K562 (cell line): ENCODE measurements at regions not wholly inside any gene's neighbourhood (a gene's known extent, or its start where the extent isn't known, plus 50 kb on each side); places are given as distances from the start of the nearest gene placed in this dataset.

ENCODE experiments used
- EHMT2 ChIP-seq: fragments of 450-650 bp; IDR thresholded peaks from 2 replicates; pipeline ENCODE4 v1.6.1; 2018; ENCODE audit warnings: antibody characterized with exemption
- MEF2D ChIP-seq: conservative IDR thresholded peaks from 2 replicates; pipeline ENCODE4 v1.6.1; 2016; ENCODE audit warnings: low read depth, missing genetic modification characterization, missing compliant biosample characterization
- RAD51 ChIP-seq: fragments of 450-650 bp; IDR thresholded peaks from 2 replicates; pipeline ENCODE4 v1.7.1; 2016; ENCODE audit warnings: low read depth, mild to moderate bottlenecking, borderline replicate concordance
- SIN3A ChIP-seq, 2 experiments: fragments of 150-350 bp in 1 of 2; IDR thresholded peaks; 2 replicates each; pipeline ENCODE4 v1.6.1; 2011 to 2016; ENCODE audit warnings: borderline replicate concordance in 2 of 2, low read depth in 2 of 2, low read length in 2 of 2, mild to moderate bottlenecking in 2 of 2, moderate library complexity in 2 of 2; ENCODE audit not compliant: control insufficient read depth in 1 of 2
- STAG1 ChIP-seq: sonication (generic); formaldehyde crosslinking; IDR thresholded peaks from 2 replicates; pipeline ENCODE4 v1.5.0; 2020; ENCODE audit warnings: missing genetic modification reagents, borderline replicate concordance
- TAF7 ChIP-seq: fragments of 450-650 bp; IDR thresholded peaks from 2 replicates; pipeline ENCODE4 v1.6.1; 2016; ENCODE audit warnings: missing genetic modification characterization, missing compliant biosample characterization
- TF ChIP-seq, protein P1 (sequence below), 3 experiments: IDR thresholded peaks in 2 of 3; conservative IDR thresholded peaks in 1 of 3; 2 replicates each; pipeline ENCODE4 v1.5.1; 2011 to 2012; ENCODE audit warnings: low read length in 3 of 3, mild to moderate bottlenecking in 3 of 3, control low read depth in 2 of 3, improper control_type of control experiment in 1 of 3, inconsistent platforms in 1 of 3, low read depth in 1 of 3, mixed read lengths in 1 of 3, moderate library complexity in 1 of 3; ENCODE audit not compliant: insufficient read depth in 2 of 3
- TF ChIP-seq, protein P2 (sequence below): sonication (generic); formaldehyde crosslinking; IDR thresholded peaks from 2 replicates; pipeline ENCODE4 v1.5.0; 2020; ENCODE audit warnings: missing genetic modification reagents
- TF ChIP-seq, protein P3 (sequence below), 2 experiments: fragments of 450-650 bp in 1 of 2; sonication (generic) in 1 of 2; formaldehyde crosslinking; conservative IDR thresholded peaks; 2 replicates each; pipeline versions ENCODE4 v1.4.0 to v1.8.1; 2020 to 2022; ENCODE audit warnings: mild to moderate bottlenecking in 1 of 2, missing genetic modification reagents in 1 of 2

DNA sequence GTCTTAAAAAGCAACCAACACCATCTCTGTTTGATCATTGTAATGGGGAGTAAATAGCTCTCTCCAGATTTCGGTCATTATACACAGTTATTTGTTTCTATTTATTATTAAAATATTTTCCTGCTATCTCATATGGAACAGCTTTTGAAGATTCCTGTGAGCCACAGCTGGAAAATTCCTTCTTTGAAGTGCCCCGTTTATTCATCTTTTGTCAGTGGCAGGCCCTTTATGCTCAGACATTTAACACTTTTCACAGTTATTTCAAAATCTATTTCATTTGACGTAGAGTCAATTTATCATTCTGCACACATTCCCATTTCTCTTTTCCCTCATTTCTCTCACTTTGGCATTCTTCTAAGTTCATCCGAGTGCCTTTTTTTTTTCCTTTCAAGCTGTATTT lies 245.9 kb upstream of the ELAC2 start:
- TF ChIP-seq, protein P1, sequence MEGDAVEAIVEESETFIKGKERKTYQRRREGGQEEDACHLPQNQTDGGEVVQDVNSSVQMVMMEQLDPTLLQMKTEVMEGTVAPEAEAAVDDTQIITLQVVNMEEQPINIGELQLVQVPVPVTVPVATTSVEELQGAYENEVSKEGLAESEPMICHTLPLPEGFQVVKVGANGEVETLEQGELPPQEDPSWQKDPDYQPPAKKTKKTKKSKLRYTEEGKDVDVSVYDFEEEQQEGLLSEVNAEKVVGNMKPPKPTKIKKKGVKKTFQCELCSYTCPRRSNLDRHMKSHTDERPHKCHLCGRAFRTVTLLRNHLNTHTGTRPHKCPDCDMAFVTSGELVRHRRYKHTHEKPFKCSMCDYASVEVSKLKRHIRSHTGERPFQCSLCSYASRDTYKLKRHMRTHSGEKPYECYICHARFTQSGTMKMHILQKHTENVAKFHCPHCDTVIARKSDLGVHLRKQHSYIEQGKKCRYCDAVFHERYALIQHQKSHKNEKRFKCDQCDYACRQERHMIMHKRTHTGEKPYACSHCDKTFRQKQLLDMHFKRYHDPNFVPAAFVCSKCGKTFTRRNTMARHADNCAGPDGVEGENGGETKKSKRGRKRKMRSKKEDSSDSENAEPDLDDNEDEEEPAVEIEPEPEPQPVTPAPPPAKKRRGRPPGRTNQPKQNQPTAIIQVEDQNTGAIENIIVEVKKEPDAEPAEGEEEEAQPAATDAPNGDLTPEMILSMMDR (IDR thresholded peaks at IDR 0.05 in 2 of 3, conservative IDR thresholded peaks at IDR 0.05 in 1 of 3; ENCODE audit: insufficient read depth in 2 of 3, low read depth in 1 of 3, low read length in 3 of 3), result no peak
- TF ChIP-seq RAD51 (no peak), STAG1 (CRISPR knock-in tag) (no peak), SIN3A (IDR thresholded peaks at IDR 0.05; ENCODE audit: borderline replicate concordance in 2 of 2, control insufficient read depth in 1 of 2, low read depth in 2 of 2, low read length in 2 of 2) (no peak), EHMT2 (no peak), TAF7 (no peak), MEF2D (tag) (no peak)
- TF ChIP-seq, protein P2, sequence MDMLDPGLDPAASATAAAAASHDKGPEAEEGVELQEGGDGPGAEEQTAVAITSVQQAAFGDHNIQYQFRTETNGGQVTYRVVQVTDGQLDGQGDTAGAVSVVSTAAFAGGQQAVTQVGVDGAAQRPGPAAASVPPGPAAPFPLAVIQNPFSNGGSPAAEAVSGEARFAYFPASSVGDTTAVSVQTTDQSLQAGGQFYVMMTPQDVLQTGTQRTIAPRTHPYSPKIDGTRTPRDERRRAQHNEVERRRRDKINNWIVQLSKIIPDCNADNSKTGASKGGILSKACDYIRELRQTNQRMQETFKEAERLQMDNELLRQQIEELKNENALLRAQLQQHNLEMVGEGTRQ (CRISPR knock-in tag), result no peak
- TF ChIP-seq, protein P3, sequence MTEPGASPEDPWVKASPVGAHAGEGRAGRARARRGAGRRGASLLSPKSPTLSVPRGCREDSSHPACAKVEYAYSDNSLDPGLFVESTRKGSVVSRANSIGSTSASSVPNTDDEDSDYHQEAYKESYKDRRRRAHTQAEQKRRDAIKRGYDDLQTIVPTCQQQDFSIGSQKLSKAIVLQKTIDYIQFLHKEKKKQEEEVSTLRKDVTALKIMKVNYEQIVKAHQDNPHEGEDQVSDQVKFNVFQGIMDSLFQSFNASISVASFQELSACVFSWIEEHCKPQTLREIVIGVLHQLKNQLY (CRISPR knock-in tag; conservative IDR thresholded peaks at IDR 0.05), result no peak
